PC-9 (cell line): ENCODE measurements at regions not wholly inside any gene's neighbourhood (a gene's known extent, or its start where the extent isn't known, plus 50 kb on each side); places are given as distances from the start of the nearest gene placed in this dataset.

ENCODE experiments used
- BruUV-seq: library from RNA; stranded (reverse); fragments of 400-500 nt; replicated peaks from 2 replicates; lab custom pipeline; 2021; lab: Mats Ljungman, UMichigan
- CTCF ChIA-PET: fragments of 300-600 bp; sonication (Branson Sonifier 250); formaldehyde crosslinking; loops from one replicate; lab custom pipeline; 2022; ENCODE audit warnings: antibody characterized with exemption; lab: Charles Lee
- POLR2A ChIA-PET: fragments of 300-600 bp; sonication (Branson Sonifier 250); formaldehyde crosslinking; loops from one replicate; lab custom pipeline; 2022; ENCODE audit warnings: antibody characterized with exemption; ENCODE audit not compliant: unreplicated experiment; lab: Charles Lee
- DNase-seq, 2 experiments: peaks; one replicate each; pipeline versions ENCODE4 v3.0.0 to v3.0.0-alpha.2; 2015 to 2022; ENCODE audit warnings: mixed read lengths in 1 of 2
- H2AFZ ChIP-seq: fragments of 200-600 bp; sonication (generic); 2 replicates; pipeline ENCODE4 v1.8.1; 2017; ENCODE audit warnings: antibody characterized with exemption
- H3F3A ChIP-seq: fragments of 200-600 bp; sonication (generic); 2 replicates; pipeline ENCODE4 v1.8.1; 2017; ENCODE audit warnings: antibody characterized with exemption, mild to moderate bottlenecking, low read depth; ENCODE audit not compliant: insufficient read depth
- H3K27ac ChIP-seq: fragments of 200-600 bp; sonication (generic); 2 replicates; pipeline ENCODE4 v1.6.1; 2016; ENCODE audit warnings: mixed run types
- H3K27me3 ChIP-seq: fragments of 200-600 bp; sonication (generic); 2 replicates; pipeline ENCODE4 v1.6.1; 2016; ENCODE audit warnings: low read depth, mixed run types; ENCODE audit not compliant: insufficient read depth
- H3K36me3 ChIP-seq: fragments of 200-600 bp; sonication (generic); 2 replicates; pipeline ENCODE4 v1.6.1; 2016; ENCODE audit warnings: low read depth, mixed run types
- H3K4me1 ChIP-seq: fragments of 200-600 bp; sonication (generic); replicated peaks from 2 replicates; pipeline ENCODE4 v1.6.1; 2016; ENCODE audit warnings: mixed run types; ENCODE audit not compliant: insufficient read depth
- H3K4me2 ChIP-seq: fragments of 200-600 bp; sonication (generic); 2 replicates; pipeline ENCODE4 v1.6.1; 2017; ENCODE audit warnings: mixed run types
- H3K4me3 ChIP-seq: fragments of 200-600 bp; sonication (generic); 2 replicates; pipeline ENCODE4 v1.6.1; 2016; ENCODE audit warnings: mixed run types
- H3K79me2 ChIP-seq: fragments of 200-600 bp; sonication (generic); 2 replicates; pipeline ENCODE4 v1.6.1; 2017; ENCODE audit warnings: low read depth, mixed run types
- H3K9me2 ChIP-seq: fragments of 200-600 bp; sonication (generic); 2 replicates; pipeline ENCODE4 v1.8.1; 2017; ENCODE audit warnings: mild to moderate bottlenecking; ENCODE audit not compliant: insufficient read depth
- H3K9me3 ChIP-seq: fragments of 200-600 bp; sonication (generic); 2 replicates; pipeline ENCODE4 v1.8.1; 2016; ENCODE audit warnings: low read depth; ENCODE audit not compliant: insufficient read depth
- H4K20me1 ChIP-seq: fragments of 200-600 bp; sonication (generic); 2 replicates; pipeline ENCODE4 v1.8.1; 2017; ENCODE audit not compliant: insufficient read depth
- EZH2 ChIP-seq: fragments of 200-600 bp; sonication (generic); IDR thresholded peaks from 2 replicates; pipeline ENCODE4 v1.8.0; 2017; ENCODE audit warnings: antibody characterized with exemption, low read depth
- intact Hi-C: fragments of 100-400 bp; cut with micrococcal nuclease; formaldehyde crosslinking; loops from one replicate; pipeline ENCODE4 v1.10.0; 2022; ENCODE audit not compliant: unreplicated experiment
- TF ChIP-seq, protein P1 (sequence below): fragments of 200-600 bp; sonication (generic); conservative IDR thresholded peaks from 2 replicates; pipeline ENCODE4 v1.6.1; 2017; ENCODE audit warnings: mixed run types, antibody characterized with exemption, mild to moderate bottlenecking, moderate library complexity

- H3K9me3 ChIP-seq: no peaks in the 10 kb centered on the region
- no TSS peak for BruUV-seq
These were observed 795.5 kb upstream of the PCDH9 start for GRCh38 chr13:68025604-68026003.

GRCh38 chr13:68023838-68024581, 793.9 kb upstream of the PCDH9 start:
- CTCF ChIA-PET: no interaction called here
- BruUV-seq: no TSS peak

More at GRCh38 chr13:68025604-68026003, 795.5 kb upstream of the PCDH9 start:
- no peaks in the 10 kb centered on the region for H3K4me1 ChIP-seq
- POLR2A ChIA-PET: no interaction called here
- intact Hi-C loops: no loop called here
- no peak overlapping the region for H2AFZ ChIP-seq
- no peaks in the 10 kb centered on the region for H3K27me3 ChIP-seq
- H3K9me2 ChIP-seq: no peaks in the 10 kb centered on the region
- no peaks in the 10 kb centered on the region for H4K20me1 ChIP-seq
- no peak overlapping the region for H3K4me2 ChIP-seq
- H3K36me3 ChIP-seq: no peaks in the 10 kb centered on the region
- H3F3A ChIP-seq: no peaks in the 10 kb centered on the region
- no peaks in the 10 kb centered on the region for H3K79me2 ChIP-seq
- CTCF ChIA-PET: no interaction called here
- no peak for DNase-seq
- no peak for TF ChIP-seq EZH2
- TF ChIP-seq, protein P1, sequence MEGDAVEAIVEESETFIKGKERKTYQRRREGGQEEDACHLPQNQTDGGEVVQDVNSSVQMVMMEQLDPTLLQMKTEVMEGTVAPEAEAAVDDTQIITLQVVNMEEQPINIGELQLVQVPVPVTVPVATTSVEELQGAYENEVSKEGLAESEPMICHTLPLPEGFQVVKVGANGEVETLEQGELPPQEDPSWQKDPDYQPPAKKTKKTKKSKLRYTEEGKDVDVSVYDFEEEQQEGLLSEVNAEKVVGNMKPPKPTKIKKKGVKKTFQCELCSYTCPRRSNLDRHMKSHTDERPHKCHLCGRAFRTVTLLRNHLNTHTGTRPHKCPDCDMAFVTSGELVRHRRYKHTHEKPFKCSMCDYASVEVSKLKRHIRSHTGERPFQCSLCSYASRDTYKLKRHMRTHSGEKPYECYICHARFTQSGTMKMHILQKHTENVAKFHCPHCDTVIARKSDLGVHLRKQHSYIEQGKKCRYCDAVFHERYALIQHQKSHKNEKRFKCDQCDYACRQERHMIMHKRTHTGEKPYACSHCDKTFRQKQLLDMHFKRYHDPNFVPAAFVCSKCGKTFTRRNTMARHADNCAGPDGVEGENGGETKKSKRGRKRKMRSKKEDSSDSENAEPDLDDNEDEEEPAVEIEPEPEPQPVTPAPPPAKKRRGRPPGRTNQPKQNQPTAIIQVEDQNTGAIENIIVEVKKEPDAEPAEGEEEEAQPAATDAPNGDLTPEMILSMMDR: no peak
- no peak overlapping the region for H3K4me3 ChIP-seq
- no peak overlapping the region for H3K27ac ChIP-seq

GRCh38 chr13:68019901-68020300, 789.8 kb upstream of the PCDH9 start:
- no peaks in the 10 kb centered on the region for H3K9me3 ChIP-seq
- no peaks in the 10 kb centered on the region for H4K20me1 ChIP-seq
- H3K4me3 ChIP-seq: no peak overlapping the region
- H3K4me1 ChIP-seq: no peaks in the 10 kb centered on the region
- H3K36me3 ChIP-seq: no peaks in the 10 kb centered on the region
- H3K79me2 ChIP-seq: no peaks in the 10 kb centered on the region
- no peaks in the 10 kb centered on the region for H3F3A ChIP-seq
- no peaks in the 10 kb centered on the region for H3K27me3 ChIP-seq
- no peak overlapping the region for H2AFZ ChIP-seq
- intact Hi-C loops: no loop called here
- no peaks in the 10 kb centered on the region for H3K9me2 ChIP-seq
- no peak overlapping the region for H3K27ac ChIP-seq
- H3K4me2 ChIP-seq: no peak overlapping the region
- ChIA-PET CTCF (no interaction called here), POLR2A (no interaction called here)
- TF ChIP-seq, protein P1: no peak
- no peak for TF ChIP-seq EZH2
- DNase-seq: no peak
- no TSS peak for BruUV-seq

More at GRCh38 chr13:68023838-68024581, 793.9 kb upstream of the PCDH9 start:
- no peak for DNase-seq
- H3K36me3 ChIP-seq: no peaks in the 10 kb centered on the region
- H3K4me1 ChIP-seq: no peaks in the 10 kb centered on the region
- H3K4me3 ChIP-seq: no peak overlapping the region
- H4K20me1 ChIP-seq: no peaks in the 10 kb centered on the region
- intact Hi-C loops: no loop called here
- POLR2A ChIA-PET: interaction anchor here (0.6 kb wide), 1 partner anchor 569 kb away, joined by 5 read pairs; no protein-coding TSS in a partner anchor
- H3K4me2 ChIP-seq: no peak overlapping the region
- no peaks in the 10 kb centered on the region for H3K27me3 ChIP-seq
- H3K27ac ChIP-seq: no peak overlapping the region
- no peaks in the 10 kb centered on the region for H3K9me2 ChIP-seq
- no peak overlapping the region for H2AFZ ChIP-seq
- no peaks in the 10 kb centered on the region for H3F3A ChIP-seq
- no peak for TF ChIP-seq EZH2
- TF ChIP-seq, protein P1: no peak
- no peaks in the 10 kb centered on the region for H3K9me3 ChIP-seq
- H3K79me2 ChIP-seq: no peaks in the 10 kb centered on the region
